ENCODE measurements at regions not wholly inside any gene's neighbourhood (a gene's known extent, or its start where the extent isn't known, plus 50 kb on each side); places are given as distances from the start of the nearest gene placed in this dataset.

GRCh38 chr6:1514078-1514477 lies 95.6 kb upstream of the FOXC1 start:
- no peak for TF ChIP-seq POLR2A (IDR thresholded peaks at IDR 0.05)
- no peak for TF ChIP-seq CTCF (IDR thresholded peaks at IDR 0.05)

Measured in adrenal gland (tissue), 5 donors.